Hindlimb muscle (tissue), 1 donor: ENCODE measurements at regions not wholly inside any gene's neighbourhood (a gene's known extent, or its start where the extent isn't known, plus 50 kb on each side); places are given as distances from the start of the nearest gene placed in this dataset.

ENCODE experiments used
- DNase-seq: peaks from one replicate; pipeline ENCODE4 v3.0.0-alpha.2; 2013

GRCh38 chr13:26456650-26457049 lies 100.8 kb upstream of the WASF3 start:
- DNase-seq = no peak

GRCh38 chr13:26457212-26457611 lies 100.3 kb upstream of the WASF3 start:
- DNase-seq = no peak

GRCh38 chr13:26458196-26458749 lies 99.2 kb upstream of the WASF3 start:
- no peak for DNase-seq

- DNase-seq = peak; percentile 63
These were observed 98.0 kb upstream of the WASF3 start for GRCh38 chr13:26459276-26460131.

- peak; percentile 57 for DNase-seq
These were observed 96.8 kb upstream of the WASF3 start for GRCh38 chr13:26460648-26461047.

DNA sequence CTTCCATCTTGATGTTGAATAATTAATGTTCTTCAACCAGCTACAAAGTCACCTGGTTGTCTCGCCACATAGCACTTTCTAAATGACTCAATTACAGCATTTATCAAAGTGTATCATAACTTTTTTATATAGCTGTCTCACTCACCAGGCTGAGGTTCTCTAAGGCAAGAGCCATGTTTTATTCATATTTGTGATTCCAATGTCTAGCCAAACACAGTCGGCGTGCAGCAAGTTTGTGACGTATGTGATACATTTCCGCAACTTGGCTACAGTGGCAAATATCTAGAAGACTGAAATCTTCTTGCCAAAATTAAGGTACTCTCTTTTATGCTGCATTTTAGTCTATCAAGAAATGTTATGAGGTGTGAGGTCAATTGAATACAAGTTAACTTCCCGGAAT lies 94.2 kb upstream of the WASF3 start:
- DNase-seq = no peak

DNA sequence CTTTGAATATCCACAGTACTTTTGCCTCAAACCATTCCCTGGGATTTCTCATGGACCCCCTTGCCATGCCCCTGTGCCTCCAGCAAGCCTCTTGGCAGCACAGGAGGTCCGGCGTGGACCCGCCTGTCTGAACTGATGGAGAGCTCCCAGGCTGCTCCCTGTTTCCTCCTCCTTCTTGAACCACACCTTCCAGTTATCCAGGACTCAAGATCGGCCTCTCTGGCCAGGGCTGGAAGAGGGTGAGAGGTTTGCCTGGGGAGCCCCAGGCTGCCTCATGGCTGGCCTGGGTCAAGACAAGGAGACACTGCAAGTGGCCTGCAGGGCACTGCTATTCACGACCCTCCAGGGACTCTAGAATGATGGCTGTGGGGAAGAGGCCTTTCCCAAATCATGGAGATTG lies 93.6 kb upstream of the WASF3 start:
- no peak for DNase-seq

DNA sequence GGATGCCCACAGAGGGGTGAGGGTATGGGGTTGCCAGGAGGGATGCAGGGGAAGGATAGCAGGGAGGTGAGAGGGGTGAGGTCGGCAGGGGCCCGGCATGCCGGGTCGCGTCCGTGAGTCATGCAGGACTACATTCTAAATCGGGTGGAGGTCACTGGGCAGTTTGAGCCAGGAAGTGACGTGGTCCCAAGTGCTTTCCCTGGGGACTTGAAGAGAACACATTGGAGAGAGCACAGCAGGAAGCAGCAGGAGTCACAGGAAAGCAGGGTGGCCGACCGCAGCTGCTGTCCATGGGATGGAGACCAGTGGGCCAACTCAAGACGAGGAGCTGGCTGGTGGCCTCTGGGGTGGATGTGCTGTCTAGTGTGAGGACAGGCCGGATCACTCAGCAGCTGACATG lies 92.0 kb upstream of the WASF3 start:
- no peak for DNase-seq

- DNase-seq = no peak
These were observed 91.5 kb upstream of the WASF3 start for GRCh38 chr13:26465954-26466353.

GRCh38 chr13:26468265-26468801 lies 89.2 kb upstream of the WASF3 start:
- no peak for DNase-seq

DNA sequence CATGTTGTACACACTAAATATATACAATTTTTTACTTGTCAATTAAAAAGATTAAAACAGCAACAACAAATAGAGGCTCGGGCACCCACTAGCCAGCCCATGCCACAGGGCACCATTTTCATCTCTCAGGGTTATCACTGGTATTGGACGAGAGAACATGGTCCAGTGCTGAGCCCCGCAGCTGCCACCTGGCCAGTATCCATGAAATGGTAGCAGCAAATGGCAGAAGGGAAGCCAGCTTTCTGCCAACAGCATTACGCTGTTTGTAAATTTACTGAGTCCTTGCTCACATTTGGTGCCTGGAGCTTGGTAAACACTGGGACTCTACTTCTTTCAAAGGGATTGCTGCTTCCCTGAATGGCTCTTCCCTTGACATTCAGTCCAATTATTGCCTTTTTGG lies 87.9 kb upstream of the WASF3 start:
- DNase-seq = no peak

GRCh38 chr13:26471807-26472206 lies 85.7 kb upstream of the WASF3 start:
- no peak for DNase-seq

- DNase-seq = no peak
These were observed 83.8 kb upstream of the WASF3 start for GRCh38 chr13:26473571-26474230.

DNA sequence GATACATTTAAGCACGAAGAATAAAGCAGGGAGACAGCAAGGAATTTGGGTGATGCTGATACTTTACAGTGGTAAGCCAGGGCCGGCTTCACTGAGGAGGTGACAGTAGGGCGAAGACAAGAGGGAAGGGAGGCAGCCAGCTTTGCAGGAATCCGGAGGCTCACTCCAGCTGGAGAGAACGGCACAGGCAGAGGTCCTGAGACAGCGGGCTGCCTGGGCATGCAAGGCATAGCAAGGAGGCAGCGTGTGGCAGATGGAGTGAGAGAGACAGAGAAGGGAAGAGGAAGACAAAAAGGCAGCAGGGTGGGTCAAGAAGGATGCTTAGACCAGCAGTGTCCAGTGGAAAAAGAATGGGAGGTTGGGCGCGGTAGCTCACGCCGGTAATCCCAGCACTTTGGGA lies 83.2 kb upstream of the WASF3 start:
- DNase-seq = no peak

- no peak for DNase-seq
These were observed 82.0 kb upstream of the WASF3 start for GRCh38 chr13:26475176-26476110.

DNA sequence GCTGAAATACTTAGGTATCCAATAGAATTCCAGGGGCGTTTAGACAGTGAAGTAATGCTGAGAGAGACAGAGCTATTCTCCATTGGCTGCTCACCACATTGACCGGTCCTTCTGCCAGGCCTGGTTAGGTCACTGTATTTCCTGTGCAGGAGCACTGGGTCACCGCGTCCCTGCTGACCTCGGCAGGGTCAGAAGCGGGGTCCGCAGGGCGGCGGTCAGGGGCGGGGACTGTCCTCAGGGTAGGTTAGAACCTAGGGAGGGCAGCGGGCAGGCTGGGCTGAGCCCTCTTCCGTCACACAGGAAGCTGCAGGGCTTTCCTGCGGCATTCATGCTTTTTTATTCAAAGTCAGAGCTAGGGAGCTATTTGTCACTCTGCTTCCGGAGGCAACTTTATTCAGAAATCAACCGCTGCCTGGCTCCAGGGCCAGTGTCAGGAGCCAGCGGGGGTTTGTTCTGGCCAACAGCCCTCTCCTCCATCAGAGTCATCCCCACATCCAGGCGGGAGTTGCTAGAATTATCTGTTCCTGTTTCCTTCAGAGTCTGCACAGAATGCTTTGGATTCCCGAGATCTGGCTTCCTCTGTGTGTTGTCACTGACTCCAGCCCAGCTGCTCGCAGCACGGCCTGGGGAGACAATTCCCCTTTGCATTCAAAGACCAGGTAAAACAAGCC lies 81.2 kb upstream of the WASF3 start:
- DNase-seq = no peak

- DNase-seq = no peak
These were observed 80.7 kb upstream of the WASF3 start for GRCh38 chr13:26476782-26477142.

GRCh38 chr13:26477681-26478080 lies 79.8 kb upstream of the WASF3 start:
- no peak for DNase-seq

DNA sequence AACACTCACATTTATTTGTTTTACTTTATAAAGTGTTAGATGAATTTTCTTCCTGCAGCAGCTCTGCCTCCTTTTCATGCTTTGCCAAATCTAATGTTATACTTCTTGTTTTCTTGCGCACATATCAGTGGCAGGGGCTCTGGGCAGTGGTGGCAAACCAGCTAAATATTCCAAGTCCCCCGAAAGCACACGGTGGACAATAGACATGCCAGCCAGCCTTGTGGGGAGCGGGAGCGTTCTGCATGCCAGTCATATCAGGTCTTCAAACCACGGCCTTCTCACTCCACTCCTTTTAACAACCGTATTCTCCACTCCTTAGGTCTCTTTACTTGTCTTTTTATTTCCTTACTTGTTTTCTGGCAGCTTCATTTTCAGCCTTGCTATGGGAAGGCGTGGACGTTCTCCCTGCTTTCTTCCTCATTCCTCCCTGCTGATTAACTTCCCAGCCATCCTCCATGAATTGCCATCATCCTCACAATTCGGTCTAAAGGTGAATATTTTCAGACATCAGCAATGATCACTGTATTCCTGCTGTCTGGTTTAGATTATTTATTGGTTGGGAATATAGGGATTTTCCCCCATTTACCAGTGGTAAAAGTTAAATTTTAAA lies 77.1 kb upstream of the WASF3 start:
- no peak for DNase-seq

GRCh38 chr13:26482451-26483197 lies 74.9 kb upstream of the WASF3 start:
- no peak for DNase-seq

GRCh38 chr13:26483546-26483945 lies 73.9 kb upstream of the WASF3 start:
- DNase-seq = no peak
